ES-I3 (cell line): ENCODE measurements at regions not wholly inside any gene's neighbourhood (a gene's known extent, or its start where the extent isn't known, plus 50 kb on each side); places are given as distances from the start of the nearest gene placed in this dataset.

Experiments
- H3K36me3 ChIP-seq: 2 replicates; pipeline ENCODE4 v1.6.1; 2013; ENCODE audit warnings: mild to moderate bottlenecking, low read length, control low read depth, moderate library complexity; ENCODE audit not compliant: insufficient read depth
- H3K4me1 ChIP-seq: 2 replicates; pipeline ENCODE4 v1.6.1; 2013; ENCODE audit warnings: mild to moderate bottlenecking, control low read depth, low read length; ENCODE audit not compliant: insufficient read depth
- H3K9ac ChIP-seq: 2 replicates; pipeline ENCODE4 v1.6.1; 2013; ENCODE audit warnings: low read depth, mild to moderate bottlenecking, low read length, moderate library complexity
- H3K9me3 ChIP-seq: 2 replicates; pipeline ENCODE4 v1.6.1; 2013; ENCODE audit warnings: mild to moderate bottlenecking, low read length, moderate library complexity; ENCODE audit not compliant: control insufficient read depth, insufficient read depth

DNA sequence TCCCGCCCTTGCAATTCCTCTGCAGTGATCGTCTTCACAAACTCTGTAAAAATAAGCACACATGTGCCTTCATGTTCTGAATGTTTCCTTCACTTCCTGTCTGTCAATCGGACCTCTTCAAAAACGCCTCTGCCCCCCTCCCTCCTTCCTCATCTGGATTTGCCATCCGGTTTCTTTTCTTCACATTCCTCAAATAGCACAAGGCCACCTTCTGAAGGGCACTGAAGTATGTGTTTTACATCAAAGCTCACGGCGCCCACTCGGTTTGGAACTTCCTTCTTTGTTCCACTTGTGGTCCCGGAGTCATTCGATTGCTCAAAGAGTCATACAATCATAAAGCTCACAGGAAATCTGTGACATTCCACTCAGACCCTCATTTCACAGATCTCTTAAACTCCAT is 758.1 kb upstream of the SALL3 start:
- Histone ChIP-seq H3K36me3 (no peaks in the 10 kb centered on the region), H3K4me1 (no peaks in the 10 kb centered on the region), H3K9ac (no peak overlapping the region), H3K9me3 (no peaks in the 10 kb centered on the region)

DNA sequence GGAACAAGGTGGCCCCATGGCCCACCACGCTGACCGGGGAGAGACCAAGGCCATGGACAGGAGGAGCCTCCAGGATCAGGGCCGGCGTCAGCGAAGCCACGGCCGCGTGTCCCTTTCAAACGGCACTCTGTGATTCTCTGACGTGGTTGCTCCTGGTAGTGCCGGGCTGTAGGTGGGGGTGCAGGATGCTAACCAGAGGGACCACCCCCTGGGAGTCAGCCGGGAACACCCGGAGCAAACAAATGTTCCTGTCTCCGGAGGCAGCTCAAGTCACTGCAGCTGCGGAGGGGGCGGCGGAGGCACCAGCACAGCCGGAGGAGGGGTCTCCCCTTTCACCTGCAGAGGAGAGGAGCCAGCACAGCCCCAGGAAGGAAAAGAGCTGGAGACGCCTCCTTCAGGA is 750.6 kb upstream of the SALL3 start:
- Histone ChIP-seq H3K9me3 (no peaks in the 10 kb centered on the region), H3K36me3 (no peaks in the 10 kb centered on the region), H3K9ac (peak overlapping the region; percentile 6; the same call in 1 of the 2 replicates), H3K4me1 (no peaks in the 10 kb centered on the region)

DNA sequence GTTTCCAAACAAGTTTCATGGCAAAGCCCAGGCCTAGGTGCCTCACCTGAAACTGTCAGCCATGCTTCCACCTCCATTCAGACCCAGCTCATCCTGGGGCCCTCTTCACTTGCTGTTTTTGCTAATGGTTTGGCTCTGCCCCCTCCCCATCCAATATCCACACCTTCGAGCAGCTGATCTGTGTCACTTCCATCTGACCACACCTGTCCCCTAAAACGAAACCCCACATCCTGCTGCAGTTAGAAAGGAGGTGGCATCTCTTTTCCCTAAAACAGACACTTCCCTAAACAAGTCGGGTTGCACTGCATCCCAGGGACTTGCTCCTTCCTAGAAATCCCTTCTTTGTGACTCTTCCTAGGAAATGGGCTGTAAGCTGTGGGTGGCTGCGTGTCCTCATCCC is 748.7 kb upstream of the SALL3 start:
- Histone ChIP-seq H3K36me3 (no peaks in the 10 kb centered on the region), H3K9ac (no peak overlapping the region), H3K9me3 (no peaks in the 10 kb centered on the region), H3K4me1 (no peaks in the 10 kb centered on the region)

DNA sequence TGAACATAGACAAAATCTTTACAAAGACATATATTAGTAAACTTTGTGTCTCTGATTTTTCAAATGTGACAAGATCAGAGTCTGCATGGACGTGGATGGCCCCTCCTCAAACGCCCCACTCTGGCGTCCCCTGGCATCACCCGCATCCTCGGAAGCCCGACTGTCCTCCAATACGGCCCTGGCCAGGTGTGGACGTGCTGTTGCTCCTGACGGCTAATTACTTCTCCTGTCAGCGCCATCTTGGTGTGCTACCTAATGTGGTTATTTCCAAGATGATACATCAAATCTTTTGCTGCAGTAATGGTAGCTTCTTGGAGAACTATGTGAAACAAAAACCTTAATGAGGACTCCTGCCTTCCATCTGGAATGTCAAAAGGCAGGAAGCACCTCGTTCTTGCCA is 747.4 kb upstream of the SALL3 start:
- no peaks in the 10 kb centered on the region for H3K36me3 ChIP-seq
- H3K9ac ChIP-seq = no peak overlapping the region
- no peaks in the 10 kb centered on the region for H3K9me3 ChIP-seq
- no peaks in the 10 kb centered on the region for H3K4me1 ChIP-seq

DNA sequence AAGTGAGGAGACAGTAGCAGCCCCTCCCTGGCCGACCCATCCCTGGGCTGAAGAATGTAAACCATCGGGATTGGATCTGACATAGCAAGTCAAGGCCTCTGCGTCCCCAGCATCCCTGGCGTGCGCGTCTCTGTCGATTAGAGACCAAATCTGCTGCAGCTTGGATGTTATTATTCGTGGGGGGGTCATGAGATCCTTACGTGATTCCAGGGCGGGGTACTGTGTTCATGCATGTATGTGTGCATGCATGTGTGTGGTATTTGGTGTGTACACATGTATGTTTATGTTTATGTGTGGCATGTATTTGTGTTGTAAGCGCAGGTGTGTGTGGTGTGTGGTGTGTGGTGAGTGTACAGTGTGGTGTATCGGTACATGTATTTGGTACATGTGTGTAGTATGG is 741.8 kb upstream of the SALL3 start:
- no peaks in the 10 kb centered on the region for H3K4me1 ChIP-seq
- H3K36me3 ChIP-seq = no peaks in the 10 kb centered on the region
- no peaks in the 10 kb centered on the region for H3K9me3 ChIP-seq
- H3K9ac ChIP-seq = no peak overlapping the region

DNA sequence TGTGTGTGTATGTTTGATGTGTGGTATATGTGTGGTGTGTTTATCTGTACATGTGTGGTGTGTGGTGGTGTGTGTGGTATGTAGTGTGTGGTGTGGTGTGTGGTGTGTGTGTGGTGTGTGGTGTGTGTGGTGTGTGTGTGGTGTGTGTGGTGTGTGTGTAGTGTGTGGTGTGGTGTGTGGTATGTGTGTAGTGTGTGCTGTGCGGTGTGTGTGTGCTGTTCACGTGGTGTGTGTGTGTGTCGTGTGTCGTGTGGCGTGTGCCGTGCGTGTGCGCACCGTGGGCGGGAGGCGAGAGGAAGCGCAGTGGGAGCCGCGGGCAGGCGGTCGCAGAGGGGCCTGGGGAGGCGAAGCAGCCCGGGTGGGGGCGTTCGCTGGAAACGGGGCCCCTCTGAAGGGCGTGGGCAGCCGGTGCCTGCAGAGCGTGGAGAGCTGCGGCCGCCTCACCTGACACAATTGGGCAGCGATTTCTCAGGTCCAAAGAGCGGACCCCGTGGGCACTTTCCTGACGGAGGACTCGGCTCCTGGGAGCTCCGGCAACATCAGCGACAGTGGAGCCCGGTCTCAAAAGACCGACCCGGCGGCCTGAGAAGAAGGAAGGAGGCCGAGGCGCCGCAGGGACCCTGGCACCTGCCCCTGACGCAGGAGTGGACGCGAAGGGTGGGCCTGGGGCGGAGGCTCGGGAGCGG is 741.1 kb upstream of the SALL3 start:
- H3K9ac ChIP-seq = no peak overlapping the region
- H3K9me3 ChIP-seq = no peaks in the 10 kb centered on the region
- H3K4me1 ChIP-seq = no peaks in the 10 kb centered on the region
- H3K36me3 ChIP-seq = no peaks in the 10 kb centered on the region

DNA sequence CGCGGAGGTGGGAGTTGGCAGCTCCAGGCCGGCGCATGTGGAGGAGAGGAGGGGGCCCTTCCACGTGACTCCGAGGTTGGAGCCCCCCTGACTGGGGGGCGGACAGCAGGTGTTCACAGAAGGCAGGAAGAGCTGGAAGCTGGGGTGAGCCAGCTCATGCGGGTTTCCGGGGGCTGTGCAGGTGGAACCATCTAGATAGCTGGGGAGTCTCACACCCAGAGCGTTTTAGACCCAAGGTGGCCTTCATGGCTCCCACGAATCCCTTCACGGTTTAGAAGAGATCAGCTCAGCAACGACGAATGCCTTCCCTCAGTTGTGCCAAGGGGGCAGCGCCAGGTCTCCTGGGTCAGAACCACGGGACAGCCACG is 740.5 kb upstream of the SALL3 start:
- H3K36me3 ChIP-seq = no peaks in the 10 kb centered on the region
- H3K9ac ChIP-seq = no peak overlapping the region
- H3K4me1 ChIP-seq = no peaks in the 10 kb centered on the region
- no peaks in the 10 kb centered on the region for H3K9me3 ChIP-seq

DNA sequence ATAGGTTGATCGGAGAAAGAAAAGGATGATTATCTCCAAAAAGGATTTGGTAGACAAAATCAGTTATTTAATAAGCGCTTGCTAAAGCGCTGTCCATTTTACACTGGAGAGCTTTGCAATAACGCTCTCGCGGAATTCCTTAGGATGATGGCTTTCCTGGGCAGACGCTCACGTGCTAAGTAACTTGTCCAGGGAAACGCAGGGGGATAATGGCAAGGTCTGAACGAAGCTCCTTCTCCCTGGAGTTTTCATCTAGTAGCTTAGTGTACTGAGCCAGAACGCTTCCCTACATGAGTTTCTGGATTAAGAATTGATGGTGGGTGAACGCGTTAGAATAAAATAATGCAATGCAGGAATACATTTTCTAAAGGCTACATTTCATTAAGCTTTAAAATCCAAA is 739.5 kb upstream of the SALL3 start:
- Histone ChIP-seq H3K9me3 (no peaks in the 10 kb centered on the region), H3K36me3 (no peaks in the 10 kb centered on the region), H3K9ac (no peak overlapping the region), H3K4me1 (no peaks in the 10 kb centered on the region)

DNA sequence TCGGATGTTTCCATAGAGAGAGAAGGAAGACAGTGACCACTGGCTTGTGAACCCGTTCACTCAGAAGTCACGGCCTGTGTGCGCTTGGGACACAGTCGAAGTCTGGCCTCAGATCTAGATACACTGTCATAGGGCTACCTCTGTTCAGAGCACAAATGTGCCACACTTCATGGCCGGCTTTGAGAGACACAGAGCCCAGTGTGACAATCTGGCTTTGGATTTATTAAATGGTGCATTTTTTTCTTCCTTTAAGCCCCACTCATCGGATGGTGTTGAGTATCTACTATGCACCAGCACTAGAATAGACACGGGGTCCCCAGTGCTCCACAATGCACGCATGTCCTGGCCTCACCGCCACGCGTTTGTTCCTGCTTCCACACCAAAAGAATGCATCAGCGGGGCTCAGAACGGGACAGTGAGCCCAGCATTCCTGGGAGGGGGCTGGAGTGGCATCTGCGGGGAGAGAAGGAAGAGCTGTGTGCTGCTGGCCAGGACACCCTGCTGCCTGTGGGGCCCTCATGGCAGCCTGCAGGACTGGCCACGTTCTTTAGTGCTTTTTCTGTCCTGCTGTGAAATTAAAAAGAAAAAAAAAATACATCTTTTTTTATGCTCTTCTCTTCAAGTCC is 738.9 kb upstream of the SALL3 start:
- Histone ChIP-seq H3K9ac (no peak overlapping the region), H3K36me3 (no peaks in the 10 kb centered on the region), H3K4me1 (no peaks in the 10 kb centered on the region), H3K9me3 (no peaks in the 10 kb centered on the region)

DNA sequence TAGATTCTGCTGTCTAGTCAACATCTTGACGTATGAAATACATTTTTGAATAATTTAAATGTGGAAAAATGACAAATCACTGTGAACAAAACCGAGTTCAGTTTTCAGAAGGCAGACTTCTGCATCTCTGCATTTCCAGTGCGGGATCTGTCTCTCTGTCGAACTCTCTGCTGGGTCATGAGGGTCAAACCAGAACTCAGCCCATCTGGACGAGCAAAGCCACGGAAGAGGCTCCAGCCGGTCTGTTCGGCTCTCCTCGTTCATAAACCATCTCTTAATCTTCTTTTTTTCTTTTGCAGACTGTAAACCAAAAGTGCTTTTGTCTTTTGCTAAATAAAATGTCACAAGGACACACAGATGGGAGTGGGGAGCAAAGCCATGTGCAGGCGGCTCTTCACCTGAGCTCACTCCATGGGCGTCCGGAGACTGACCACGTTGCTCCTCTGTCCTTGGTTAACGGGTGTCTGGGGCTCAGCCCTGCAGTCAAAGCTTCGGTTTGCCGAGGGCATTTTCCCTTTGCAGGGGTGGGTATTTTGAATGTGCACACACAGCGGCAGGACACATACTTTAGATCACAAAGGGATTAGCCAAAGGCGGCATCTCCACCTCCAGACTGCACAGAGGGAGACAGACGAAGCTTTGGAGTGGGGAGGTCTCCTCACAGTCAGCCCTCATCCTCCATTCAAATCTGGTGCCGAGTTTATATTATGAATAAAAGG is 737.9 kb upstream of the SALL3 start:
- Histone ChIP-seq H3K9me3 (no peaks in the 10 kb centered on the region), H3K4me1 (no peaks in the 10 kb centered on the region), H3K36me3 (no peaks in the 10 kb centered on the region), H3K9ac (no peak overlapping the region)

DNA sequence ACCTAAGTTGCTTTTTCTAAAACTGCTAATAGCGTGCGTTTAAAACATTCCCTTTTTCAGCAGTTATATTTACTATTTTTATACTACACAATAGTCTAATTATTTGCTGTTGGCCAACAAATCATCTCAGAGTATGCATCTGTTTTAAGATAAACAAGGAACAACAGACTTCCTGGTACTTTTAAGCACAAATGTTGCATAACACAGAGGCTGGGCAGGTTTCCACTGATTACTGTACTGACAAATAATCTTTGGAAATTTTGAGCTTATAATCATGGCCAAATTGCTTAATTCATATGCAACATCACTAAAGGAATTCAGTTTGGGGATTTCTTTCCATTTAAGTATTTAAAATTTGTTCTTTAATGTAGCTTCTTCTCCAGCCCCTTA is 737.4 kb upstream of the SALL3 start:
- Histone ChIP-seq H3K36me3 (no peaks in the 10 kb centered on the region), H3K9me3 (no peaks in the 10 kb centered on the region), H3K9ac (no peak overlapping the region), H3K4me1 (no peaks in the 10 kb centered on the region)

DNA sequence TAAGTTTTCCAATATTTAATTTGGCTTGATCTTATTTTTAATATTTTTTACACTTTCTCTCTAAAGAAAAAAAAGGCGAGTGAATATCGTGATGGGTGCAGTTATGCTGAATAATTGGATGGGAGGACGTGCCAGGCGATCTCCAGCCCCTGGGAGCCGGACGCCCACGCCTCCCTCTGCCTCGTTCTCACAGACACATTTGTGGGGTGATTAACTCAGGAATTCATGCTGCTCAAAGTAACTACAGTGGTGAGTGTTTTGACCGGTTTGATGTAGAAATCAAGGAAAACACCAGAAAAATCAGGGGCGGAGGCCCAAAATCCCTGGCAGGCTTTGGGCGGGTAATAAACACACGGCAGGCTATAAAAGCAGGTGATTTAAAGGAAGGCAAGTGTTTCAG is 736.8 kb upstream of the SALL3 start:
- no peaks in the 10 kb centered on the region for H3K36me3 ChIP-seq
- no peaks in the 10 kb centered on the region for H3K4me1 ChIP-seq
- no peak overlapping the region for H3K9ac ChIP-seq
- H3K9me3 ChIP-seq = no peaks in the 10 kb centered on the region

DNA sequence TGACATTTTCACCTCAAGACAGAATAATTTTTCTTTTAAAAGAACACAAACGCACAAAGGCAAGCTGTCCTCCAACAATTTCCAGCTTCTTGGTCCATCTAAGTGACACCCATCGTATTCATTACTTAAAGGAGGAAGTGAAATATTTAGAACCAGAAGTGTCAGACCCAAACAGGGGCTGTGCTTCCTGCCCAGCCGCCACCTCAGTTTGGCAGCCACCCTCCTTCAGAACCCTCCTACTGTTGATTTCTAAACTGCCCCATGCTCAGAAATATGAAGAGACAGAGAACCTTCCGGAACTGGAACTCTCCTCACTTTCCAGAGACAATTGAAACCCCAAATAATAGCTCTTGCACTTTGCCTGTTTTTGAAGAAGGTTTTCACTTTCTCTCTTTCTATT is 734.8 kb upstream of the SALL3 start:
- H3K9ac ChIP-seq = no peak overlapping the region
- peaks cover 3% of the 10 kb centered on the region; the same call in 1 of the 2 replicates for H3K4me1 ChIP-seq
- H3K36me3 ChIP-seq = no peaks in the 10 kb centered on the region
- H3K9me3 ChIP-seq = no peaks in the 10 kb centered on the region

DNA sequence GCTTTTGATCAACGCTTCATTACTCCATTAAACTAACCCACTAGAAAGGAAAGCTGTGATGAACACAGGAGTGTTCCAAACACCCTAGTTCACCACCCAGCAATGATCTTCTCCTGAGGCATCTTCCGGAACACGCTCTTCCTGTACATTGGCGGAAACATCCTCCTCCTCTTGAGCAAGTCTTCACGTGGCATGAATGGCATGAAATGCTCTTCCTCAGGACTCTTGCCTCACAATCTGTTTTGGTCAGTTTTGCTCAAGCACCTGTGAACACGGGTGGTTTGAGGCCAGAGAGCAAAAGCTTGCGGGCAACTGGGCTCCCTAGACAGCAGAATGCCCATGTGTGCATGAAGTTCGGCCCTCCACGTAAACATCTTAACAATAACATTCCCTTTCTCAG is 734.2 kb upstream of the SALL3 start:
- Histone ChIP-seq H3K36me3 (no peaks in the 10 kb centered on the region), H3K9me3 (no peaks in the 10 kb centered on the region), H3K9ac (no peak overlapping the region), H3K4me1 (peaks cover 3% of the 10 kb centered on the region; the same call in 1 of the 2 replicates)

DNA sequence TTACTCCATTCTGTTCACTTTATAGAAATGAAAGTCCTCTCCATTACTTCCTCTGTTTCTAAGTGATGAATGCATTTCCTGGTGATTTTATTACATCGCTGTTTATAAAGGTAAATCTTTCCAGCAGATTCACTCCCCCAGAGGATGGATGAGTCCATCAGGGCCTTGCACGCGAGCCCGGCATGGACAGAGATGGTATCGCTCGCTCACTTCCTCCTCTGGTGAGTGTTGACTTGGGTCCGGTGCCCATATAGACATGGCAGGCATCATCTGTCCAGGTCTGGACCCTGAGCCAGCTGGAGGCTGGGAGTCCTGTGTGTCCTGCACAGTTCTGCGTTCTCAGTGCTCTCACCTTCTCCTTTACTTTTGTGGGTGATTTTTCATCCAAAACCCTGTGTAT is 733.6 kb upstream of the SALL3 start:
- Histone ChIP-seq H3K9ac (no peak overlapping the region), H3K4me1 (peaks cover 3% of the 10 kb centered on the region; the same call in 1 of the 2 replicates), H3K36me3 (no peaks in the 10 kb centered on the region), H3K9me3 (no peaks in the 10 kb centered on the region)
